ENCODE measurements at regions not wholly inside any gene's neighbourhood (a gene's known extent, or its start where the extent isn't known, plus 50 kb on each side); places are given as distances from the start of the nearest gene placed in this dataset.

DNA sequence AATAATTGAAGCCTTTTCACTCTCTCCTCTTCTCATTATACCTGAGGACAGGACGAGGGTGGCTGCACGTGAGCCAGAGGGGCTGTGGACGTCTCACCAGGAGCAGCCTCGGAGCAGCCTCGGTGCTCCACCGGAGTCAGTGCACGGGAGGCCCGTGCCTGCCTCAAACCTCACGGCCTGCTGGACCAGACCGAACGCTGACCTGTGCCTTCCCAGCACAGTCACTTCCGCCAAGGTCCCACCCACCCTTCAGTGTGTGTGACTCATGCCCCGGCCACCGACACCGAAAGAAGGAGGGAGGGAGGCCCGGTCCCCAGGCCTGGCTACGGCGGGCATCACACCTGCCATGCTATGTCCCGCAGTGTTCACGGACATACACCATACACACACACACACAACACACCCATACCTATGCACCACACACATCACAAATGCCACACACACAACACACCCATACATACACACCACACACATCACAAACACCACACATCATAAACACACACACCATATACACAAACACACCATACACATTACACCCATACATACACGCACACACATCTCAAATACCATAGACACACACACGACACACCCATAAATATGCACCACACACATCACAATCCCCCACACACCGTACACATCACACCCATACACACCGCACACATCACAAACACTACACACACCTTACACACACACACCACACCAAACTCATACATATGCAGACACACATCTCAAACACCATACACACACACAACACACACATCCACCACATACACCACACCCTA is 1506.5 kb downstream of the TBC1D22A start:
- H2BK15ac ChIP-seq (ENCODE audit: low read length) = no peak overlapping the region
- H3K4me1 ChIP-seq (ENCODE audit: control insufficient read depth in 2 of 2, insufficient read depth in 1 of 2, low read depth in 1 of 2, low read length in 2 of 2) = no peaks in the 10 kb centered on the region
- H3K4me3 ChIP-seq (ENCODE audit: low read length in 2 of 2) = peak overlapping the region in 1 of 2 donors; percentile 19
- H3K4ac ChIP-seq (ENCODE audit: low read length) = peak overlapping the region; percentile 8
- no peak overlapping the region for H3K23ac ChIP-seq (ENCODE audit: low read depth, low read length, poor library complexity)
- H3K27ac ChIP-seq (replicated peaks; ENCODE audit: low read length) = no peak overlapping the region
- H3K14ac ChIP-seq (ENCODE audit: low read length) = peak overlapping the region; percentile 73
- H2BK5ac ChIP-seq (ENCODE audit: low read length) = no peak overlapping the region
- H3K27me3 ChIP-seq (ENCODE audit: control insufficient read depth in 3 of 3, insufficient read depth in 3 of 3, low read depth in 1 of 3, low read length in 3 of 3) = peaks cover 0 to 6% (median 0%) of the 10 kb centered on the region in 3 experiments
- H4K8ac ChIP-seq (ENCODE audit: low read depth, low read length) = no peak overlapping the region
- H3K9me3 ChIP-seq (replicated peaks in 1 of 2; ENCODE audit: control insufficient read depth in 2 of 2, insufficient read depth in 1 of 2, low read depth in 1 of 2, low read length in 2 of 2) = no peaks in the 10 kb centered on the region
- no peak overlapping the region for H2BK12ac ChIP-seq (ENCODE audit: low read length)
- no peaks in the 10 kb centered on the region for H3K36me3 ChIP-seq (replicated peaks in 1 of 2; ENCODE audit: control insufficient read depth in 2 of 2, insufficient read depth in 2 of 2, low read length in 2 of 2)
- H2AFZ ChIP-seq (ENCODE audit: low read length) = no peak overlapping the region
- no peak for DNase-seq (ENCODE audit: low spot score)
- no peak overlapping the region for H3K9ac ChIP-seq (ENCODE audit: low read depth, low read length, poor library complexity)
- H2AK5ac ChIP-seq (ENCODE audit: low read depth, low read length) = peak overlapping the region; percentile 41
- H3K18ac ChIP-seq (ENCODE audit: low read length) = peak overlapping the region; percentile 40
- no peak overlapping the region for H3K4me2 ChIP-seq (ENCODE audit: insufficient read depth, low read length, poor library complexity, severe bottlenecking)
- no peaks in the 10 kb centered on the region for H3K79me1 ChIP-seq (ENCODE audit: low read depth, low read length)
- WGBS, 2 donors (ENCODE audit: extremely low coverage in 2 of 2, insufficient read length in 2 of 2, insufficient replicate concordance in 1 of 2) = 100% methylated on average over 3 to 4 of the region's 24 CpGs
- no peak overlapping the region for H2BK120ac ChIP-seq (ENCODE audit: low read depth, low read length)
- no peak overlapping the region for H4K91ac ChIP-seq (ENCODE audit: low read depth, low read length, poor library complexity)

DNA sequence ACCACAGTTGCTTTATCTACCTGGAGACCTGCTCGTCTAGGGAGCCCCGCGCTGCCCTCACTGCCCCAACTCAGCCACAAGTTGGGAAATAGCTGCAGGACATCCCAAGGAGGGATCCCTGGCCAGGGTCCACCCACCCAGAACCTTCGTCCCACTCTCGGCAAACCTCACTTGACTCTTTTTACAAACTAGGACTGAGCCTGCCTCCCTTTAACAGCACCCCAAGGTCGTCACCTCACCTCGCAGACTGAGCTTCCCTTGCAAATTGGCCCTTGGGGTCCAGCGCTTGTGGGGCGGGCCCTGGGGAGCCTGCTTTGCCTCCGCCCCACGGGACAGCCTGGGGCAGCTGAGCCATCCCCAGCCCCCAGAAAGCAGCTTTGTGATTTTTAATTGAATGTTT is 1505.8 kb downstream of the TBC1D22A start:
- Histone ChIP-seq H3K79me1 (ENCODE audit: low read depth, low read length) (no peaks in the 10 kb centered on the region), H2AFZ (ENCODE audit: low read length) (no peak overlapping the region), H4K8ac (ENCODE audit: low read depth, low read length) (no peak overlapping the region), H3K14ac (ENCODE audit: low read length) (no peak overlapping the region), H3K36me3 (replicated peaks in 1 of 2; ENCODE audit: control insufficient read depth in 2 of 2, insufficient read depth in 2 of 2, low read length in 2 of 2) (no peaks in the 10 kb centered on the region), H2AK5ac (ENCODE audit: low read depth, low read length) (peak overlapping the region; percentile 17), H2BK120ac (ENCODE audit: low read depth, low read length) (no peak overlapping the region), H2BK5ac (ENCODE audit: low read length) (no peak overlapping the region), H2BK12ac (ENCODE audit: low read length) (no peak overlapping the region), H3K4me3 (ENCODE audit: low read length in 2 of 2) (no peak overlapping the region), H3K4ac (ENCODE audit: low read length) (no peak overlapping the region), H4K91ac (ENCODE audit: low read depth, low read length, poor library complexity) (no peak overlapping the region), H3K27me3 (ENCODE audit: control insufficient read depth in 3 of 3, insufficient read depth in 3 of 3, low read depth in 1 of 3, low read length in 3 of 3) (peaks cover 0 to 9% (median 0%) of the 10 kb centered on the region in 3 experiments), H3K4me2 (ENCODE audit: insufficient read depth, low read length, poor library complexity, severe bottlenecking) (no peak overlapping the region), H3K9ac (ENCODE audit: low read depth, low read length, poor library complexity) (no peak overlapping the region), H2BK15ac (ENCODE audit: low read length) (peak overlapping the region; percentile 46), H3K23ac (ENCODE audit: low read depth, low read length, poor library complexity) (no peak overlapping the region), H3K4me1 (ENCODE audit: control insufficient read depth in 2 of 2, insufficient read depth in 1 of 2, low read depth in 1 of 2, low read length in 2 of 2) (no peaks in the 10 kb centered on the region), H3K9me3 (replicated peaks in 1 of 2; ENCODE audit: control insufficient read depth in 2 of 2, insufficient read depth in 1 of 2, low read depth in 1 of 2, low read length in 2 of 2) (no peaks in the 10 kb centered on the region), H3K18ac (ENCODE audit: low read length) (no peak overlapping the region), H3K27ac (replicated peaks; ENCODE audit: low read length) (no peak overlapping the region)
- WGBS, 2 donors (ENCODE audit: extremely low coverage in 2 of 2, insufficient read length in 2 of 2, insufficient replicate concordance in 1 of 2) = no CpG with 5 or more reads among the region's 11 CpGs
- no peak for DNase-seq (ENCODE audit: low spot score)

DNA sequence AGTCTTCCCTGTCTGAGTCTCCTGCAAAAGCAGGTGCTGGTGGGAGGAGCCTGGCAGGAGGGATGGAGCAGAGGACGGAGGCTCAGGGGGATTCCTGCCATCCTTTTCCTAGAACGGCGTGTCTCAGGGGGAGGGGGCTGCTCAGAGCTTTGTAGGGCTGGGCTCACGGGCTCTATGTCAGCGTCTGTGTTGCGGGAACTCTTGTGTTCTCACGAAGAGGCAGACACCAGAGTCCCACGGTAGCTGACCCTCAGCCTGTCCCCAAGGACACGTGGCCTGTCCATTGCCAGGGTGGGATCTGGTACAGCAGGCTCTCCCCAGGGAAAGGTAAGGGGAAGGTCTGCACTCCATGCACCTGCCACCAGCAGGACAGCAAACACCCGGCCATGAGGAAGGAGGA is 1505.2 kb downstream of the TBC1D22A start:
- H3K4me1 ChIP-seq (ENCODE audit: control insufficient read depth in 2 of 2, insufficient read depth in 1 of 2, low read depth in 1 of 2, low read length in 2 of 2) = no peaks in the 10 kb centered on the region
- no peak overlapping the region for H3K18ac ChIP-seq (ENCODE audit: low read length)
- no peak overlapping the region for H3K4ac ChIP-seq (ENCODE audit: low read length)
- no peaks in the 10 kb centered on the region for H3K79me1 ChIP-seq (ENCODE audit: low read depth, low read length)
- no peak overlapping the region for H2AFZ ChIP-seq (ENCODE audit: low read length)
- H2AK5ac ChIP-seq (ENCODE audit: low read depth, low read length) = no peak overlapping the region
- H2BK120ac ChIP-seq (ENCODE audit: low read depth, low read length) = no peak overlapping the region
- no peak overlapping the region for H2BK15ac ChIP-seq (ENCODE audit: low read length)
- H4K91ac ChIP-seq (ENCODE audit: low read depth, low read length, poor library complexity) = no peak overlapping the region
- no peak overlapping the region for H3K14ac ChIP-seq (ENCODE audit: low read length)
- H3K4me3 ChIP-seq (ENCODE audit: low read length in 2 of 2) = no peak overlapping the region
- no peak overlapping the region for H2BK5ac ChIP-seq (ENCODE audit: low read length)
- no peak overlapping the region for H2BK12ac ChIP-seq (ENCODE audit: low read length)
- no peak for DNase-seq (ENCODE audit: low spot score)
- no peak overlapping the region for H4K8ac ChIP-seq (ENCODE audit: low read depth, low read length)
- no peak overlapping the region for H3K23ac ChIP-seq (ENCODE audit: low read depth, low read length, poor library complexity)
- no CpG with 5 or more reads among the region's 10 CpGs for WGBS, 2 donors (ENCODE audit: extremely low coverage in 2 of 2, insufficient read length in 2 of 2, insufficient replicate concordance in 1 of 2)
- H3K9me3 ChIP-seq (replicated peaks in 1 of 2; ENCODE audit: control insufficient read depth in 2 of 2, insufficient read depth in 1 of 2, low read depth in 1 of 2, low read length in 2 of 2) = no peaks in the 10 kb centered on the region
- no peak overlapping the region for H3K27ac ChIP-seq (replicated peaks; ENCODE audit: low read length)
- H3K27me3 ChIP-seq (ENCODE audit: control insufficient read depth in 3 of 3, insufficient read depth in 3 of 3, low read depth in 1 of 3, low read length in 3 of 3) = peaks cover 0 to 9% (median 0%) of the 10 kb centered on the region in 3 experiments
- no peak overlapping the region for H3K9ac ChIP-seq (ENCODE audit: low read depth, low read length, poor library complexity)
- H3K36me3 ChIP-seq (replicated peaks in 1 of 2; ENCODE audit: control insufficient read depth in 2 of 2, insufficient read depth in 2 of 2, low read length in 2 of 2) = no peaks in the 10 kb centered on the region
- no peak overlapping the region for H3K4me2 ChIP-seq (ENCODE audit: insufficient read depth, low read length, poor library complexity, severe bottlenecking)

DNA sequence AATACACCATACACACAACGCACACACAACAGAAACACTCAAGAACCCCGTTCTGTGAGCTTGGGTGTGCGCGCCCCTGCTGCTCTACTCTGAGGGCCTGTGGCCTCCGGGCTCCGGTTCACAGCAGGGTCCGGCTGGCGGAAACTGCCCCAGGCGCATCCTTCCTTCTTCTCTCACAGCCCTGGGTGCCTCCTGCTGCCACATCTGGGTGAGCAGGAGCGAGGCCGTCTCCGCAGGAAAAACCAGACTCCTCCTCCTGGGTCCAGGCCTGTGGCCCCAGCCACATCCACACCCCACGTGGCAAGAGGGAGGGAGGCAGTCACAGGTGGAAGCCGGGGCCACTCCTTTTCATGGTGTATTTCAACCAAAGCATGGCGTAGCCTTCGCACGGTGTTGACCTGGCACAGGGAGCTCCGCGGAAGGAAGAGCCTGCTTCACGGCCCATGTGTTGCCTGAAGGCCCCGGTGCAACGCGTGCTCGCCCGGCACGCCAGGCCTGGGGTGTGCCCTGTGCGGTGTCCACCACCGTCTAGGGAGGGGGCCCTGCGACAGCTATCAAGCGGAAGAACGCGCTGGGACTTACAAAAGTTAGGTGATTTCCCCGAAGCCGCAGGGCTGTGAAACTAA is 1502.7 kb downstream of the TBC1D22A start:
- H3K27ac ChIP-seq (replicated peaks; ENCODE audit: low read length) = no peak overlapping the region
- H3K79me1 ChIP-seq (ENCODE audit: low read depth, low read length) = no peaks in the 10 kb centered on the region
- H3K4me2 ChIP-seq (ENCODE audit: insufficient read depth, low read length, poor library complexity, severe bottlenecking) = no peak overlapping the region
- H3K4ac ChIP-seq (ENCODE audit: low read length) = no peak overlapping the region
- H2AFZ ChIP-seq (ENCODE audit: low read length) = no peak overlapping the region
- H3K4me3 ChIP-seq (ENCODE audit: low read length in 2 of 2) = no peak overlapping the region
- no peaks in the 10 kb centered on the region for H3K9me3 ChIP-seq (replicated peaks in 1 of 2; ENCODE audit: control insufficient read depth in 2 of 2, insufficient read depth in 1 of 2, low read depth in 1 of 2, low read length in 2 of 2)
- no peaks in the 10 kb centered on the region for H3K4me1 ChIP-seq (ENCODE audit: control insufficient read depth in 2 of 2, insufficient read depth in 1 of 2, low read depth in 1 of 2, low read length in 2 of 2)
- peaks cover 0 to 9% (median 0%) of the 10 kb centered on the region in 3 experiments for H3K27me3 ChIP-seq (ENCODE audit: control insufficient read depth in 3 of 3, insufficient read depth in 3 of 3, low read depth in 1 of 3, low read length in 3 of 3)
- no peak overlapping the region for H4K8ac ChIP-seq (ENCODE audit: low read depth, low read length)
- H4K91ac ChIP-seq (ENCODE audit: low read depth, low read length, poor library complexity) = no peak overlapping the region
- H2BK15ac ChIP-seq (ENCODE audit: low read length) = no peak overlapping the region
- no peak for DNase-seq (ENCODE audit: low spot score)
- H3K23ac ChIP-seq (ENCODE audit: low read depth, low read length, poor library complexity) = no peak overlapping the region
- no peaks in the 10 kb centered on the region for H3K36me3 ChIP-seq (replicated peaks in 1 of 2; ENCODE audit: control insufficient read depth in 2 of 2, insufficient read depth in 2 of 2, low read length in 2 of 2)
- no CpG with 5 or more reads among the region's 34 CpGs for WGBS, 2 donors (ENCODE audit: extremely low coverage in 2 of 2, insufficient read length in 2 of 2, insufficient replicate concordance in 1 of 2)
- no peak overlapping the region for H2BK12ac ChIP-seq (ENCODE audit: low read length)
- peak overlapping the region; percentile 5 for H3K9ac ChIP-seq (ENCODE audit: low read depth, low read length, poor library complexity)
- H3K18ac ChIP-seq (ENCODE audit: low read length) = peak overlapping the region; percentile 24
- H3K14ac ChIP-seq (ENCODE audit: low read length) = no peak overlapping the region
- no peak overlapping the region for H2BK5ac ChIP-seq (ENCODE audit: low read length)
- H2BK120ac ChIP-seq (ENCODE audit: low read depth, low read length) = no peak overlapping the region
- H2AK5ac ChIP-seq (ENCODE audit: low read depth, low read length) = peak overlapping the region; percentile 15
